PC-3 (cell line): ENCODE measurements at regions not wholly inside any gene's neighbourhood (a gene's known extent, or its start where the extent isn't known, plus 50 kb on each side); places are given as distances from the start of the nearest gene placed in this dataset.

Source experiments
- ATAC-seq: fragments of 200-7000 bp; cut with Tn5 transposase; 2 replicates; pipeline ENCODE4 v1.9.1; 2020; ENCODE audit warnings: mild to moderate bottlenecking, moderate library complexity
- BruUV-seq: library from RNA; stranded (reverse); fragments of 400-500 nt; replicated peaks from 2 replicates; lab custom pipeline; 2021; lab: Mats Ljungman, UMichigan
- CTCF ChIA-PET: fragments of 300-600 bp; sonication (Branson Sonifier 250); formaldehyde crosslinking; loops from one replicate; lab custom pipeline; 2022; ENCODE audit warnings: antibody characterized with exemption; lab: Charles Lee
- POLR2A ChIA-PET: fragments of 300-600 bp; sonication (Branson Sonifier 250); formaldehyde crosslinking; loops from one replicate; lab custom pipeline; 2022; ENCODE audit warnings: antibody characterized with exemption; ENCODE audit not compliant: unreplicated experiment; lab: Charles Lee
- DNase-seq: peaks from one replicate; pipeline ENCODE4 v3.0.0-alpha.2; 2015
- H2AFZ ChIP-seq: fragments of 300-600 bp; sonication (generic); 2 replicates; pipeline ENCODE4 v1.6.0; 2016; ENCODE audit warnings: antibody characterized with exemption, low read length
- H3F3A ChIP-seq: fragments of 300-600 bp; sonication (generic); one replicate; pipeline ENCODE4 v1.6.0; 2017; ENCODE audit warnings: antibody characterized with exemption, low read length, control low read depth, mild to moderate bottlenecking; ENCODE audit not compliant: unreplicated experiment
- H3K27ac ChIP-seq: fragments of 300-600 bp; sonication (generic); 2 replicates; pipeline ENCODE4 v1.5.1; 2016; ENCODE audit warnings: mild to moderate bottlenecking, low read length
- H3K27me3 ChIP-seq: fragments of 300-600 bp; sonication (generic); 2 replicates; pipeline ENCODE4 v1.6.1; 2016; ENCODE audit warnings: low read length, mixed read lengths
- H3K36me3 ChIP-seq: fragments of 300-600 bp; sonication (generic); 2 replicates; pipeline ENCODE4 v1.6.1; 2016; ENCODE audit warnings: low read depth, mixed run types, low read length, mixed read lengths
- H3K4me1 ChIP-seq: fragments of 300-600 bp; sonication (generic); 2 replicates; pipeline ENCODE4 v1.5.1; 2016; ENCODE audit warnings: low read length; ENCODE audit not compliant: insufficient read depth
- H3K4me2 ChIP-seq: fragments of 300-600 bp; sonication (generic); 2 replicates; pipeline ENCODE4 v1.6.0; 2016; ENCODE audit warnings: low read length
- H3K4me3 ChIP-seq: fragments of 300-600 bp; sonication (generic); 2 replicates; pipeline ENCODE4 v1.5.1; 2016; ENCODE audit warnings: mild to moderate bottlenecking, low read length, mixed read lengths
- H3K79me2 ChIP-seq: fragments of 300-600 bp; sonication (generic); 2 replicates; pipeline ENCODE4 v1.6.1; 2017; ENCODE audit warnings: low read length, mixed read lengths
- H3K9ac ChIP-seq: fragments of 300-600 bp; sonication (generic); 2 replicates; pipeline ENCODE4 v1.6.0; 2016; ENCODE audit warnings: mild to moderate bottlenecking, low read length
- H3K9me2 ChIP-seq: fragments of 300-600 bp; sonication (generic); replicated peaks from 2 replicates; pipeline ENCODE4 v1.6.1; 2016; ENCODE audit warnings: mixed run types, low read length, mixed read lengths
- H3K9me3 ChIP-seq: fragments of 300-600 bp; sonication (generic); 2 replicates; pipeline ENCODE4 v1.6.1; 2016; ENCODE audit warnings: low read length, mixed read lengths
- H4K20me1 ChIP-seq: fragments of 300-600 bp; sonication (generic); 2 replicates; pipeline ENCODE4 v1.6.1; 2016; ENCODE audit warnings: low read length, mixed read lengths
- CTCF ChIP-seq: fragments of 300-600 bp; sonication (generic); conservative IDR thresholded peaks from 2 replicates; pipeline ENCODE4 v1.5.1; 2017; ENCODE audit warnings: antibody characterized with exemption, low read depth, mild to moderate bottlenecking, low read length
- EZH2 ChIP-seq: fragments of 300-600 bp; sonication (generic); IDR thresholded peaks from one replicate; pipeline ENCODE4 v1.6.1; 2017; ENCODE audit warnings: antibody characterized with exemption, mild to moderate bottlenecking, low read length; ENCODE audit not compliant: unreplicated experiment
- EZH2phosphoT487 ChIP-seq: fragments of 300-600 bp; sonication (generic); IDR thresholded peaks from 2 replicates; pipeline ENCODE4 v1.6.1; 2018; ENCODE audit warnings: mild to moderate bottlenecking, antibody characterized with exemption, low read length, borderline replicate concordance
- intact Hi-C: fragments of 100-400 bp; cut with micrococcal nuclease; formaldehyde crosslinking; loops from 2 replicates; pipeline ENCODE4 v1.9.0; 2023

GRCh38 chr18:47635416-47635815 is 295.0 kb downstream of the SMAD2 start:
- Histone ChIP-seq H4K20me1 (no peaks in the 10 kb centered on the region), H3K9me3 (no peaks in the 10 kb centered on the region), H3K36me3 (no peaks in the 10 kb centered on the region), H3K4me3 (no peak overlapping the region), H3K9ac (no peak overlapping the region), H3K4me1 (no peaks in the 10 kb centered on the region), H3K9me2 (no peaks in the 10 kb centered on the region), H3K79me2 (no peaks in the 10 kb centered on the region), H3K4me2 (no peak overlapping the region), H2AFZ (no peak overlapping the region), H3F3A (no peaks in the 10 kb centered on the region), H3K27ac (no peak overlapping the region), H3K27me3 (no peaks in the 10 kb centered on the region)
- intact Hi-C loops = no loop called here
- no TSS peak for BruUV-seq
- ChIA-PET CTCF (no interaction called here), POLR2A (no interaction called here)
- no peak for ATAC-seq
- TF ChIP-seq EZH2 = no peak
- no peak for DNase-seq

DNA sequence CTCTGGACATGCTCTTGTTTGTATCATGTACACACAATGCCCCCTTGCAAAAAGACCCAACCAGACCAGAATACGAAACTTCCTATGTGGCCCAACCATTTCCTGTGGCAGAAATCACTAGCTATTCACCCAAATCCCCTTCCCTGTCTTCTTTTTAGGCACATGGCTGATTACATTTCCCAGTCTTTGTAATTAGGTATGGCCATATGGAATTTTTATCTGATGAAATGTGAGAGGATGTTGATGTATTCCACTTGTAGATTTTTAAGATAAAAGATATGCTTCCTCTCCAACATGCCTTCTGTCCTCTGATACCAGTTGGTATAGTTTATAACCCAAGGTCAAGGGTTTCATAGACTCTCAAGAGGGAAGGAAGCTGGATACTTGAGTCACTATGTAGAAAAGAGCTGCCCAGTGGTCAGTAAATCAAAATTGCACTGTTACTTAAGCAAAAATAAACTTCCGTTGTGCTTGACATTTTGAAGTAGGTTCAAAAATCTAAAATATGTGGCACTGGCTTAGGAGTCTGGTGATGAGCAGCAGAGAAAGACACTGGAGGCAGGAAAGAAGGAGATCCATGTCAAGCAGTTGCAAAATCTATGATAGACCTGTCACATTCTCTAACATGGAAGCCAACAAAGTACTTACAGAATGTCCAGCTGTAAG is 297.4 kb downstream of the SMAD2 start:
- H3K9me2 ChIP-seq = no peaks in the 10 kb centered on the region

DNA sequence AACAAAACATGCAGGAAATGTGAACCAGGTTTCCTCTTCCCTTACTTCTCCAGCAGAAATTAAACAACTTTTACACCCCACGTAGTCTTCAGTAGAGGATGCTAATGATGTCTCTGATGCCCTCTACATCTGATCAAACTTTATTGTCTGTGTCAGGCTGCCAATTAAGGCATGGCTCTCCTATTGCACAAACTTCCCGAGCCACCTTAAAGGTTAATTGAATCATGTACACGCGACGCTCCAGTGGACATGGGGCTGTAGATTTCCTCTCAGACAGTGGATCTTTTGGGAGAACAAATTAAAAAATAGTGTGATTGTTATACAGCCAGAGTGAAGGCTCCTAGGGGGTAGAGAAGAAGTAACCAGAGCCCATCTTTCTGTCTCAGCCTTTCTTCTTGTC is 301.6 kb downstream of the SMAD2 start:
- TF ChIP-seq CTCF (no peak), EZH2phosphoT487 (no peak), EZH2 (no peak)
- no TSS peak for BruUV-seq
- intact Hi-C loops = no loop called here

More for the DNA sequence above, 297.4 kb downstream of the SMAD2 start:
- ChIA-PET POLR2A (no interaction called here), CTCF (no interaction called here)
- H4K20me1 ChIP-seq = no peaks in the 10 kb centered on the region
- H3K4me2 ChIP-seq = no peak overlapping the region
- no peaks in the 10 kb centered on the region for H3K27me3 ChIP-seq
- no peak overlapping the region for H3K9ac ChIP-seq
- DNase-seq (no peak), ATAC-seq (no peak)
- H3K4me1 ChIP-seq = no peaks in the 10 kb centered on the region
- no peak overlapping the region for H3K4me3 ChIP-seq
- no peaks in the 10 kb centered on the region for H3K36me3 ChIP-seq
- no peaks in the 10 kb centered on the region for H3K79me2 ChIP-seq
- no peaks in the 10 kb centered on the region for H3F3A ChIP-seq
- no peaks in the 10 kb centered on the region for H3K9me3 ChIP-seq
- TF ChIP-seq CTCF (no peak), EZH2phosphoT487 (no peak), EZH2 (no peak)
- no peak overlapping the region for H2AFZ ChIP-seq
- intact Hi-C loops = no loop called here
- no peak overlapping the region for H3K27ac ChIP-seq
- no TSS peak for BruUV-seq

More for the DNA sequence above, 301.6 kb downstream of the SMAD2 start:
- Histone ChIP-seq H3K4me1 (no peaks in the 10 kb centered on the region), H3K27me3 (no peaks in the 10 kb centered on the region), H2AFZ (no peak overlapping the region), H3K9me3 (no peaks in the 10 kb centered on the region), H3F3A (no peaks in the 10 kb centered on the region), H3K79me2 (no peaks in the 10 kb centered on the region), H3K9ac (no peak overlapping the region), H3K36me3 (no peaks in the 10 kb centered on the region), H3K9me2 (no peaks in the 10 kb centered on the region), H3K4me2 (no peak overlapping the region), H3K4me3 (no peak overlapping the region), H3K27ac (no peak overlapping the region), H4K20me1 (no peaks in the 10 kb centered on the region)
- ATAC-seq (no peak), DNase-seq (no peak)
- POLR2A ChIA-PET = no interaction called here
- CTCF ChIA-PET = no interaction called here
